A673 (cell line): ENCODE measurements at regions not wholly inside any gene's neighbourhood (a gene's known extent, or its start where the extent isn't known, plus 50 kb on each side); places are given as distances from the start of the nearest gene placed in this dataset.

Source experiments
- BruUV-seq: library from RNA; stranded (reverse); fragments of 400-500 nt; replicated peaks from 2 replicates; lab custom pipeline; 2021; lab: Mats Ljungman, UMichigan
- CTCF ChIA-PET: fragments of 300-600 bp; sonication (Branson Sonifier 250); formaldehyde crosslinking; loops from one replicate; lab custom pipeline; 2022; ENCODE audit warnings: antibody characterized with exemption; lab: Charles Lee
- POLR2A ChIA-PET: fragments of 300-600 bp; sonication (Branson Sonifier 250); formaldehyde crosslinking; loops from one replicate; lab custom pipeline; 2022; ENCODE audit warnings: antibody characterized with exemption; ENCODE audit not compliant: low non-redundant PET; lab: Charles Lee
- DNase-seq: peaks from one replicate; pipeline ENCODE4 v3.0.0-alpha.2; 2015; ENCODE audit warnings: low spot score
- H3K27ac ChIP-seq: fragments of 200-600 bp; sonication (generic); 2 replicates; pipeline ENCODE4 v1.5.1; 2016; ENCODE audit warnings: mixed run types, low read depth, mild to moderate bottlenecking, mixed read lengths, antibody characterized with exemption, low read length; ENCODE audit not compliant: poor library complexity, severe bottlenecking
- H3K27me3 ChIP-seq: fragments of 200-600 bp; sonication (generic); replicated peaks from 2 replicates; pipeline ENCODE4 v1.6.1; 2017; ENCODE audit warnings: mixed run types, low read depth, mild to moderate bottlenecking, mixed read lengths, antibody characterized with exemption, low read length; ENCODE audit not compliant: insufficient read depth, poor library complexity
- H3K36me3 ChIP-seq: fragments of 200-600 bp; sonication (generic); 2 replicates; pipeline ENCODE4 v1.6.1; 2016; ENCODE audit warnings: mixed run types, mild to moderate bottlenecking, mixed read lengths, antibody characterized with exemption, low read length; ENCODE audit not compliant: insufficient read depth, poor library complexity, severe bottlenecking
- H3K4me1 ChIP-seq: fragments of 200-600 bp; sonication (generic); 2 replicates; pipeline ENCODE4 v1.6.1; 2017; ENCODE audit warnings: mixed run types, mild to moderate bottlenecking, mixed read lengths, antibody characterized with exemption, low read length; ENCODE audit not compliant: insufficient read depth, poor library complexity, severe bottlenecking
- H3K4me3 ChIP-seq: fragments of 200-600 bp; sonication (generic); 2 replicates; pipeline ENCODE4 v1.5.1; 2016; ENCODE audit warnings: low read depth, mixed run types, mild to moderate bottlenecking, mixed read lengths, low read length; ENCODE audit not compliant: poor library complexity, severe bottlenecking
- H3K9me3 ChIP-seq: fragments of 200-600 bp; sonication (generic); 2 replicates; pipeline ENCODE4 v1.6.1; 2016; ENCODE audit warnings: mixed run types, low read depth, mild to moderate bottlenecking, mixed read lengths, antibody characterized with exemption, low read length; ENCODE audit not compliant: poor library complexity, severe bottlenecking
- CTCF ChIP-seq: fragments of 300-800, 200-600 bp; sonication (generic); conservative IDR thresholded peaks from 2 replicates; pipeline ENCODE4 v1.5.1; 2017; ENCODE audit warnings: low read depth, mild to moderate bottlenecking, antibody characterized with exemption, low read length, moderate library complexity, mixed read lengths
- EZH2 ChIP-seq: fragments of 200-600 bp; sonication (generic); IDR thresholded peaks from 2 replicates; pipeline ENCODE4 v1.6.1; 2017; ENCODE audit warnings: borderline replicate concordance, low read depth, mild to moderate bottlenecking, mixed read lengths, antibody characterized with exemption, low read length; ENCODE audit not compliant: poor library complexity, severe bottlenecking
- intact Hi-C: fragments of 100-400 bp; cut with micrococcal nuclease; formaldehyde crosslinking; loops from one replicate; pipeline ENCODE4 v1.10.0; 2022; ENCODE audit not compliant: unreplicated experiment

GRCh38 chr11:41781441-41781840, 322.0 kb upstream of the LRRC4C start:
- intact Hi-C loops, result no loop called here
- no peaks in the 10 kb centered on the region for H3K36me3 ChIP-seq
- H3K4me1 ChIP-seq, result no peaks in the 10 kb centered on the region
- H3K4me3 ChIP-seq, result no peak overlapping the region
- H3K27me3 ChIP-seq, result no peaks in the 10 kb centered on the region
- CTCF ChIA-PET, result no interaction called here
- H3K27ac ChIP-seq, result no peak overlapping the region
- POLR2A ChIA-PET, result no interaction called here
- no peak for DNase-seq
- no TSS peak for BruUV-seq
- peaks cover 49% of the 10 kb centered on the region for H3K9me3 ChIP-seq
- TF ChIP-seq CTCF (no peak), EZH2 (no peak)

DNA sequence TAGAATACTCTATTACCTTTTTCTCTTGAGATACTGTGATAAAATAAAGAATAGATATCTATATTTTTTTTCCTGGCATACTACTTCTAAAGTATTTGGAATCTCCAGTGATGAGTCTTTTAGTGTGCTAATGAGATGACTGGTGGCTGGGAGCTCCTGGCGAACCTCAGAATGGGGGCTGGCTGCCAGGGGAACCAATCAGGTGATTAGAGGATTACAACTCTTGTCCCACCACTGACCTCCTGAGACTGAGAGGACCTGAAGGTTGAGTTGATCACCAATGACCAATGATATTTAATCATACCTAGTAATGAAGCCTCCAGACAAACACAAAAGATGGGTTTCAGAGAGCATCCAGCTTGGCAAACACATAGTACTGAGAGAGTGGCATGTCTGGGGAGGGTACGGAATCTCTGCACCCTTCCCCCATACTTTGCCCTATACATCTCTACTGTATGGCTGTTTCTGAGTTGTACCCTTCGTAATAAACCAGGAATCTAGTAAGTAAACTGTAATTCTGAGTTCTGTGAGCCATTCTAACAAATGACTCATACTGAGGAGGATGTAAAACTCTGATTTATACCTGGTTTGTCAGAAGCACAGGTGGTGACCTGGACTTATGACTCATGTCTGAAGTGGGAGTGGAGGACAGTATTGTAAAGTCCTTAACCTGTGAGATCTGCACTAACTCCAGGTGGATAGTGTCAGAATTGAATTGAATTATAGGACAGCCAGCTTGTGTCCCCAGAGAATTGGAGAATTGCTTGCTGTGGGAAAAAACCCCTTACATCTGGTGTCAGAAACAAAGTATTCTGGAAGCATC, 325.3 kb upstream of the LRRC4C start:
- Histone ChIP-seq H3K4me1 (no peaks in the 10 kb centered on the region), H3K36me3 (no peaks in the 10 kb centered on the region), H3K27me3 (no peaks in the 10 kb centered on the region), H3K9me3 (peaks cover 42% of the 10 kb centered on the region), H3K4me3 (no peak overlapping the region), H3K27ac (no peak overlapping the region)
- no peak for TF ChIP-seq CTCF
- no peak for DNase-seq
- ChIA-PET CTCF (no interaction called here), POLR2A (no interaction called here)
- intact Hi-C loops, result no loop called here
- BruUV-seq, result no TSS peak

GRCh38 chr11:41786087-41786486, 326.6 kb upstream of the LRRC4C start:
- ChIA-PET POLR2A (no interaction called here), CTCF (no interaction called here)
- TF ChIP-seq EZH2 (no peak), CTCF (no peak)
- intact Hi-C loops, result no loop called here
- DNase-seq, result no peak
- no peaks in the 10 kb centered on the region for H3K36me3 ChIP-seq
- peaks cover 54% of the 10 kb centered on the region for H3K9me3 ChIP-seq
- no peak overlapping the region for H3K27ac ChIP-seq
- no peaks in the 10 kb centered on the region for H3K4me1 ChIP-seq
- no peak overlapping the region for H3K4me3 ChIP-seq
- H3K27me3 ChIP-seq, result no peaks in the 10 kb centered on the region
- no TSS peak for BruUV-seq
